Caco-2 (cell line): ENCODE measurements at regions not wholly inside any gene's neighbourhood (a gene's known extent, or its start where the extent isn't known, plus 50 kb on each side); places are given as distances from the start of the nearest gene placed in this dataset.
"Not testable (repeated sequence)": the region's sequence is repeated elsewhere in the genome, so short reads cannot be mapped to it uniquely, and the experiment has no call there.

Experiments used
- BruUV-seq: library from RNA; stranded (reverse); fragments of 400-500 nt; replicated peaks from 2 replicates; lab custom pipeline; 2021; lab: Mats Ljungman, UMichigan
- CTCF ChIA-PET: fragments of 300-600 bp; sonication (Branson Sonifier 250); formaldehyde crosslinking; loops from one replicate; lab custom pipeline; 2022; ENCODE audit warnings: antibody characterized with exemption; lab: Charles Lee
- POLR2A ChIA-PET: fragments of 300-600 bp; sonication (Branson Sonifier 250); formaldehyde crosslinking; loops from one replicate; lab custom pipeline; 2022; ENCODE audit warnings: antibody characterized with exemption; lab: Charles Lee
- DNase-seq, 2 experiments: peaks; one replicate each; pipeline versions ENCODE4 v3.0.0 to v3.0.0-alpha.2; 2020 to 2022
- H3K27me3 ChIP-seq: replicated peaks from 2 replicates; pipeline ENCODE4 v1.6.0; 2011; ENCODE audit warnings: low read length; ENCODE audit not compliant: control insufficient read depth, insufficient read depth
- H3K36me3 ChIP-seq: 2 replicates; pipeline ENCODE4 v1.5.1; 2011; ENCODE audit warnings: low read length; ENCODE audit not compliant: control insufficient read depth, insufficient read depth
- H3K4me1 ChIP-seq: fragments of 250-450 bp; sonication (Bioruptor Pico); 2 replicates; pipeline ENCODE4 v1.5.1; 2020; ENCODE audit warnings: mild to moderate bottlenecking
- H3K4me3 ChIP-seq: 2 replicates; pipeline ENCODE4 v1.5.1; 2011; ENCODE audit warnings: low read depth, mild to moderate bottlenecking, control low read depth, low read length
- H3K9me3 ChIP-seq: fragments of 250-450 bp; sonication (Bioruptor Pico); 2 replicates; pipeline ENCODE4 v1.5.1; 2020; ENCODE audit warnings: mild to moderate bottlenecking, moderate library complexity
- H3K27ac Mint-ChIP-seq: one replicate; pipeline ENCODE4 v1.8.0; 2022; ENCODE audit warnings: mixed read lengths; ENCODE audit not compliant: unreplicated experiment
- H3K27me3 Mint-ChIP-seq: one replicate; pipeline ENCODE4 v1.8.0; 2022; ENCODE audit warnings: mixed read lengths; ENCODE audit not compliant: insufficient read depth, unreplicated experiment
- H3K36me3 Mint-ChIP-seq: one replicate; pipeline ENCODE4 v1.8.0; 2022; ENCODE audit warnings: mild to moderate bottlenecking, mixed read lengths; ENCODE audit not compliant: insufficient read depth, unreplicated experiment
- H3K4me1 Mint-ChIP-seq: one replicate; pipeline ENCODE4 v1.8.0; 2022; ENCODE audit warnings: low read depth, mixed read lengths; ENCODE audit not compliant: unreplicated experiment
- H3K4me3 Mint-ChIP-seq: one replicate; pipeline ENCODE4 v1.8.0; 2022; ENCODE audit warnings: mild to moderate bottlenecking, moderate library complexity, mixed read lengths; ENCODE audit not compliant: unreplicated experiment
- H3K9me3 Mint-ChIP-seq: one replicate; pipeline ENCODE4 v1.8.0; 2022; ENCODE audit warnings: mixed read lengths; ENCODE audit not compliant: unreplicated experiment
- intact Hi-C: fragments of 100-400 bp; cut with micrococcal nuclease; formaldehyde crosslinking; loops from one replicate; pipeline ENCODE4 v1.10.0; 2022; ENCODE audit not compliant: unreplicated experiment
- TF ChIP-seq, protein P1 (sequence below), 2 experiments: fragments of 200-600 bp in 1 of 2; IDR thresholded peaks; 1 replicate in 1 of 2; 2 replicates in 1 of 2; pipeline versions ENCODE4 v1.5.1 to v1.8.0; 2011 to 2022; ENCODE audit warnings: antibody characterized with exemption in 1 of 2, control low read depth in 1 of 2, inconsistent platforms in 1 of 2, low read depth in 1 of 2, low read length in 1 of 2, mild to moderate bottlenecking in 1 of 2, moderate library complexity in 1 of 2; ENCODE audit not compliant: insufficient read depth in 1 of 2, severe bottlenecking in 1 of 2, unreplicated experiment in 1 of 2

DNA sequence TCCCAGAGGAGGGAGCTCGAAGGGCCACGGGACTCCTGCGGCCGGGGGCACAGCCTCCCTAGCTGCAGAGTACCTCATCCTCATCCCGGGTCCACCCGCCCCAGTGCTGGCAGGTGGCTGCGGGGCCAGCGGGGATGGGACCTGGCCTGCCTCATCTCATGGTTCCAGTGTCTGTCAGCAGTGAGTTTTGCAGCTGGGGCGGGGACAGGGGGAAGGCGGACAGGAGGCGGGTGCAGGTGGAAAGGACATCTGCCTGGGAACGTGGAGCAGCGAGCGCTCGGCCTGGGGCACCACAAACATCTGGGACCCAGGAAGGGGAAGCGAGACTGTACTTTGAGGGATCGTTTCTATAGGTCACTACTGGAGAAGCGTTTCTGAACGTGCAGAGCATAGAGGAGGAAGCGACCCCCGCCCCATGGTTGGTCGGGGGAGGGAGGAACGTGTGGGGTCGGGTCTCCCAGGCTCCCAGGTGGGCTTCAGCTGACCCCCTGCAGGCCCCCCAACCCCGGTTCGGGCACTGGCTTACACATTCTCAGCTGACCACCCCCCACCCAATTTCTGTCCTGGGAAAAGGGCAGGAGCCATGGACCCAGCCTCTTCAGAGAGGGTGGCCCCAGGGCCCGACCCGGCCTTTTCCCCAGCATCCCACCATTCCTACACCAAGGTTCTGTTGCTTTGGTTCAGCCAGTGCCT lies 56.5 kb upstream of the NOTCH1 start:
- Histone ChIP-seq H3K9me3 (no peaks in the 10 kb centered on the region), H3K27me3 (no peaks in the 10 kb centered on the region), H3K36me3 (no peaks in the 10 kb centered on the region), H3K4me1 (peaks cover 22% of the 10 kb centered on the region), H3K4me3 (no peak overlapping the region)
- DNase-seq, result no peak
- no peak overlapping the region for H3K27ac Mint-ChIP-seq
- H3K36me3 Mint-ChIP-seq, result peaks cover 5% of the 10 kb centered on the region
- TF ChIP-seq, protein P1, sequence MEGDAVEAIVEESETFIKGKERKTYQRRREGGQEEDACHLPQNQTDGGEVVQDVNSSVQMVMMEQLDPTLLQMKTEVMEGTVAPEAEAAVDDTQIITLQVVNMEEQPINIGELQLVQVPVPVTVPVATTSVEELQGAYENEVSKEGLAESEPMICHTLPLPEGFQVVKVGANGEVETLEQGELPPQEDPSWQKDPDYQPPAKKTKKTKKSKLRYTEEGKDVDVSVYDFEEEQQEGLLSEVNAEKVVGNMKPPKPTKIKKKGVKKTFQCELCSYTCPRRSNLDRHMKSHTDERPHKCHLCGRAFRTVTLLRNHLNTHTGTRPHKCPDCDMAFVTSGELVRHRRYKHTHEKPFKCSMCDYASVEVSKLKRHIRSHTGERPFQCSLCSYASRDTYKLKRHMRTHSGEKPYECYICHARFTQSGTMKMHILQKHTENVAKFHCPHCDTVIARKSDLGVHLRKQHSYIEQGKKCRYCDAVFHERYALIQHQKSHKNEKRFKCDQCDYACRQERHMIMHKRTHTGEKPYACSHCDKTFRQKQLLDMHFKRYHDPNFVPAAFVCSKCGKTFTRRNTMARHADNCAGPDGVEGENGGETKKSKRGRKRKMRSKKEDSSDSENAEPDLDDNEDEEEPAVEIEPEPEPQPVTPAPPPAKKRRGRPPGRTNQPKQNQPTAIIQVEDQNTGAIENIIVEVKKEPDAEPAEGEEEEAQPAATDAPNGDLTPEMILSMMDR (IDR thresholded peaks at IDR 0.05; ENCODE audit: insufficient read depth in 1 of 2, low read depth in 1 of 2, low read length in 1 of 2, severe bottlenecking in 1 of 2, unreplicated experiment in 1 of 2), result no peak
- no peak overlapping the region for H3K4me3 Mint-ChIP-seq
- ChIA-PET POLR2A (no interaction called here), CTCF (no interaction called here)
- intact Hi-C loops, result no loop called here
- no peaks in the 10 kb centered on the region for H3K9me3 Mint-ChIP-seq
- BruUV-seq, result no TSS peak
- H3K27me3 Mint-ChIP-seq, result no peaks in the 10 kb centered on the region
- no peaks in the 10 kb centered on the region for H3K4me1 Mint-ChIP-seq

DNA sequence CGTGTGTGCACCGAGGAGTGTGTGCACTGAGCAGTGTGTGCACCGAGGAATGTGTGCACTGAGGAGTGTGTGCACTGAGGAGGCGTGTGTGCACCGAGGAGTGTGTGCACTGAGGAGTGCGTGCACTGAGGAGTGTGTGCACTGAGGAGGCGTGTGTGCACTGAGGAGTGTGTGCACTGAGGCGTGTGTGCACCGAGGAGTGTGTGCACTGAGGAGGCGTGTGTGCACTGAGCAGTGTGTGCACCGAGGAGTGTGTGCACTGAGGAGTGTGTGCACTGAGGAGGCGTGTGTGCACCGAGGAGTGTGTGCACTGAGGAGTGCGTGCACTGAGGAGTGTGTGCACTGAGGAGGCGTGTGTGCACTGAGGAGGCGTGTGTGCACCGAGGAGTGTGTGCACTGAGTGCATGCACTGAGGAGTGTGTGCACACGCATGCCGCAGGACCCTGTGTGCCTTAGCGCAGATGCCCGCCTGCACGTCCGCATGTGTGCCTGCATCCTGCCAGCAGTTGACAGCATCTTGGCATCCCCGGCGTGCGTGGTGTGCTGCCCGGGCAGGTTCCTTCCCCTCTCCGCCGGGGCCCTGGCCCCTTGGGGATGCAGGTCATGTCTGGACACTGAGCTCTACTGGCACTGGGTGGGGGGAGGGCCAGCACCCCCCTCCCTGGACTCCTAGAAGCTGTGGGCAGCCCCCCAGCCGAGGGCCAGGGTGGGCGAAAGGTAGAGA lies 55.6 kb upstream of the NOTCH1 start:
- H3K36me3 Mint-ChIP-seq, H3K4me3 ChIP-seq, H3K27me3 Mint-ChIP-seq, POLR2A ChIA-PET, H3K27me3 ChIP-seq, BruUV-seq, H3K4me3 Mint-ChIP-seq, H3K9me3 ChIP-seq, CTCF ChIA-PET, DNase-seq, H3K4me1 Mint-ChIP-seq, intact Hi-C loops, H3K9me3 Mint-ChIP-seq, H3K27ac Mint-ChIP-seq, H3K36me3 ChIP-seq: not testable (repeated sequence)
- peaks cover 13% of the 10 kb centered on the region for H3K4me1 ChIP-seq

- Mint-ChIP-seq H3K27ac (no peak overlapping the region), H3K4me1 (no peaks in the 10 kb centered on the region), H3K9me3 (no peaks in the 10 kb centered on the region), H3K36me3 (peaks cover 5% of the 10 kb centered on the region), H3K27me3 (no peaks in the 10 kb centered on the region), H3K4me3 (no peak overlapping the region)
- intact Hi-C loops, result no loop called here
- Histone ChIP-seq H3K9me3 (no peaks in the 10 kb centered on the region), H3K4me3 (no peak overlapping the region), H3K27me3 (no peaks in the 10 kb centered on the region), H3K4me1 (peaks cover 9% of the 10 kb centered on the region), H3K36me3 (no peaks in the 10 kb centered on the region)
- CTCF ChIA-PET, result no interaction called here
- TF ChIP-seq, protein P1 (IDR thresholded peaks at IDR 0.05; ENCODE audit: insufficient read depth in 1 of 2, low read depth in 1 of 2, low read length in 1 of 2, severe bottlenecking in 1 of 2, unreplicated experiment in 1 of 2), result no peak
- BruUV-seq, result no TSS peak
- no peak for DNase-seq
- POLR2A ChIA-PET, result no interaction called here
These were observed 54.2 kb upstream of the NOTCH1 start for GRCh38 chr9:136599811-136600660.
